Neural crest cell (in vitro differentiated cells): ENCODE measurements at regions not wholly inside any gene's neighbourhood (a gene's known extent, or its start where the extent isn't known, plus 50 kb on each side); places are given as distances from the start of the nearest gene placed in this dataset.
"Not testable (repeated sequence)": the region's sequence is repeated elsewhere in the genome, so short reads cannot be mapped to it uniquely, and the experiment has no call there.

ENCODE experiments used
- DNase-seq: peaks from one replicate; pipeline ENCODE4 v3.0.0; 2021; ENCODE audit warnings: low read depth, mixed read lengths, low spot score
- H3K27ac Mint-ChIP-seq: one replicate; pipeline ENCODE4 v1.8.0; 2021; ENCODE audit warnings: mild to moderate bottlenecking, mixed read lengths; ENCODE audit not compliant: unreplicated experiment
- H3K27me3 Mint-ChIP-seq: 2 replicates; pipeline ENCODE4 v1.8.0; 2021; ENCODE audit warnings: low read depth, mild to moderate bottlenecking, mixed read lengths
- H3K36me3 Mint-ChIP-seq: 2 replicates; pipeline ENCODE4 v1.8.0; 2021; ENCODE audit warnings: low read depth, mild to moderate bottlenecking, mixed read lengths
- H3K4me1 Mint-ChIP-seq: 2 replicates; pipeline ENCODE4 v1.8.0; 2021; ENCODE audit warnings: mixed read lengths
- H3K4me3 Mint-ChIP-seq: one replicate; pipeline ENCODE4 v1.8.0; 2021; ENCODE audit warnings: mild to moderate bottlenecking, mixed read lengths
- H3K9me3 Mint-ChIP-seq: 2 replicates; pipeline ENCODE4 v1.8.0; 2021; ENCODE audit warnings: mixed read lengths
- TF ChIP-seq, protein P1 (sequence below): fragments of 200-600 bp; sonication (generic); conservative IDR thresholded peaks from 2 replicates; pipeline ENCODE4 v1.5.0; 2021; ENCODE audit warnings: antibody characterized with exemption, mild to moderate bottlenecking

DNA sequence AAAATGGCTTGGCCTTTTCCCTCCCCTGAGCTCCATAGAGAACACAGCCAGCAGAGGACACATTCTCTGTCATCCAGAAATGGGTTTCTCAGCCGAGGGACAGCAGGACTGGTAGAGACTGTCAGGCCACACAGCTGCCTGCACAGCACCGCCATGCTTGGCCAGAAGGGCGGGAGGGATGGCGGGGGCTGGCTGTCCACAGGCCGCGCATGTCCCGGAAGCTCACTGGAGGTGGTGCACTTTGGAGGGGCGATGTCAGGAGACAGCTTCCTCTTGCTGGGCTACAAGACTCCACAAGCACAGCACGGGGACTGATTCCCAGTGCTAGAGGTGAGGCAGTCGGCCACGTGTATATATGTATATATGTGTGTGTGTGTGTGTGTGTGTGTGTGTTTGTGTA, 125.3 kb downstream of the GOLGA6L4 start:
- not testable (repeated sequence) for H3K36me3 Mint-ChIP-seq, H3K4me3 Mint-ChIP-seq, H3K4me1 Mint-ChIP-seq, H3K27ac Mint-ChIP-seq, H3K27me3 Mint-ChIP-seq, DNase-seq, H3K9me3 Mint-ChIP-seq

DNA sequence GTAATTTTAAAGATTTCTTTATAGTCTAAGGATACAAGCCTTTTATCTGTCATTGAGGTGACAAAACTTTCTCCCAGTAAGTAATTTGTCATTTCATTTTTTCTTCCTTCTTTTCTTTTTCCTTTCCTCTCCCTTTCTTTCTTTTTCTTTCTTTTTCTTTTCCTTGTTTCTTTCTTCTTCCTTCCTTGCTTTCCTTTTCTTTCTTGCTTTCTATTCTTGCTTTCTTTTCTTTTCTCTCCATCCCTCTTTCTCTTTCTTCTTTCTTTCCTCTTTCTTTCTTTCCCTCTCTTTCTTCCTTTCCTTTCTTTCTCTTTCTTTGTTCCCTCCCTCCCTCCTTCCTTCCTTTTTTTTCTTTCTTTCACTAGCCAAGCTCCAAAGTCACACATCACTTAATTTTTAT, 148.8 kb downstream of the GOLGA6L4 start:
- H3K4me1 Mint-ChIP-seq, DNase-seq, H3K27ac Mint-ChIP-seq, H3K9me3 Mint-ChIP-seq, H3K4me3 Mint-ChIP-seq, H3K36me3 Mint-ChIP-seq: not testable (repeated sequence)
- peaks cover 18% of the 10 kb centered on the region for H3K27me3 Mint-ChIP-seq

DNA sequence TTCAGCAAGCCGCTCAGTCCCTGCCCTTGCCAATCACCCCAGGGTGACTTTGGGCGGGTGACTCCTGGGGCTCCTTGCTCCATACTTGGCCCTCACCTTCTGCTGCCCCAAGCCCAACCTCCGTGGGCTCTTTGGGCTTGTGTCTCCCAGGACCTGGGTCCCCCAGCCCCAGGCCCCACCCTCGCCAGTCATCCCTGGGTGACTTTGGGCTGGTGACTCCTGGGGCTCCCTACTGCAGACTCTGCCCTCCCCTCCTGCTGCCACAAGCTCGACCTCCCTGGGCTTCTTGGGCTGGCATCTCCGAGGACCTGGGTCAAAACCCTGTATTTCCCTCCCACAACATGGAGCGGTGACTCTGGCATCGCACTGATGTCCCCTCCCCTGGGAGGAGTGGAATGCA, 151.5 kb downstream of the GOLGA6L4 start:
- no peak overlapping the region for H3K4me3 Mint-ChIP-seq
- no peaks in the 10 kb centered on the region for H3K36me3 Mint-ChIP-seq
- DNase-seq, result no peak
- H3K27me3 Mint-ChIP-seq, result peaks cover 23% of the 10 kb centered on the region
- H3K27ac Mint-ChIP-seq, result no peak overlapping the region
- TF ChIP-seq, protein P1, sequence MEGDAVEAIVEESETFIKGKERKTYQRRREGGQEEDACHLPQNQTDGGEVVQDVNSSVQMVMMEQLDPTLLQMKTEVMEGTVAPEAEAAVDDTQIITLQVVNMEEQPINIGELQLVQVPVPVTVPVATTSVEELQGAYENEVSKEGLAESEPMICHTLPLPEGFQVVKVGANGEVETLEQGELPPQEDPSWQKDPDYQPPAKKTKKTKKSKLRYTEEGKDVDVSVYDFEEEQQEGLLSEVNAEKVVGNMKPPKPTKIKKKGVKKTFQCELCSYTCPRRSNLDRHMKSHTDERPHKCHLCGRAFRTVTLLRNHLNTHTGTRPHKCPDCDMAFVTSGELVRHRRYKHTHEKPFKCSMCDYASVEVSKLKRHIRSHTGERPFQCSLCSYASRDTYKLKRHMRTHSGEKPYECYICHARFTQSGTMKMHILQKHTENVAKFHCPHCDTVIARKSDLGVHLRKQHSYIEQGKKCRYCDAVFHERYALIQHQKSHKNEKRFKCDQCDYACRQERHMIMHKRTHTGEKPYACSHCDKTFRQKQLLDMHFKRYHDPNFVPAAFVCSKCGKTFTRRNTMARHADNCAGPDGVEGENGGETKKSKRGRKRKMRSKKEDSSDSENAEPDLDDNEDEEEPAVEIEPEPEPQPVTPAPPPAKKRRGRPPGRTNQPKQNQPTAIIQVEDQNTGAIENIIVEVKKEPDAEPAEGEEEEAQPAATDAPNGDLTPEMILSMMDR, result no peak
- no peaks in the 10 kb centered on the region for H3K9me3 Mint-ChIP-seq
- peaks cover 9% of the 10 kb centered on the region for H3K4me1 Mint-ChIP-seq

DNA sequence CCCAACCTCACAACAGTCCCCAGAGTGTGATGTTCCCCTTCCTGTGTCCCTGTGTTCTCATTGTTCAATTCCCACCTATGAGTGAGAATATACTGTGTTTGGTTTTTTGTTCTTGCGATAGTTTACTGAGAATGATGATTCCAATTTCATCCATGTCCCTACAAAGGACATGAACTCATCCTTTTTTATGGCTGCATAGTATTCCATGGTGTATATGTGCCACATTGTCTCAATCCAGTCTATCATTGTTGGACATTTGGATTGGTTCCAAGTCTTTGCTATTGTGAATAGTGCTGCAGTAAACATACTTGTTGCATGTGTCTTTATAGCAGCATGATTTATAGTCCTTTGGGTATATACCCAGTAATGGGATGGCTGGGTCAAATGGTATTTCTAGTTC, 152.6 kb downstream of the GOLGA6L4 start:
- H3K36me3 Mint-ChIP-seq, H3K9me3 Mint-ChIP-seq, H3K4me1 Mint-ChIP-seq, DNase-seq, H3K27ac Mint-ChIP-seq, H3K4me3 Mint-ChIP-seq: not testable (repeated sequence)
- peaks cover 23% of the 10 kb centered on the region for H3K27me3 Mint-ChIP-seq

DNA sequence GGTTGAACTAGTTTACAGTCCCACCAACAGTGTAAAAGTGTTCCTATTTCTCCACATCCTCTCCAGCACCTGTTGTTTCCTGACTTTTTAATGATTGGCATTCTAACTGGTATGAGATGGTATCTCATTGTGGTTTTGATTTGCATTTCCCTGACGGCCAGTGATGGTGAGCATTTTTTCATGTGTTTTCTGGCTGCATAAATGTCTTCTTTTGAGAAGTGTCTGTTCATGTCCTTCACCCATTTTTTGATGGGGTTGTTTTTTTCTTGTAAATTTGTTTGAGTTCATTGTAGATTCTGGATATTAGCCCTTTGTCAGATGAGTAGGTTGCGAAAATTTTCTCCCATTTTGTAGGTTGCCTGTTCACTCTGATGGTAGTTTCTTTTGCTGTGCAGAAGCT, 153.1 kb downstream of the GOLGA6L4 start:
- peaks cover 23% of the 10 kb centered on the region for H3K27me3 Mint-ChIP-seq

DNA sequence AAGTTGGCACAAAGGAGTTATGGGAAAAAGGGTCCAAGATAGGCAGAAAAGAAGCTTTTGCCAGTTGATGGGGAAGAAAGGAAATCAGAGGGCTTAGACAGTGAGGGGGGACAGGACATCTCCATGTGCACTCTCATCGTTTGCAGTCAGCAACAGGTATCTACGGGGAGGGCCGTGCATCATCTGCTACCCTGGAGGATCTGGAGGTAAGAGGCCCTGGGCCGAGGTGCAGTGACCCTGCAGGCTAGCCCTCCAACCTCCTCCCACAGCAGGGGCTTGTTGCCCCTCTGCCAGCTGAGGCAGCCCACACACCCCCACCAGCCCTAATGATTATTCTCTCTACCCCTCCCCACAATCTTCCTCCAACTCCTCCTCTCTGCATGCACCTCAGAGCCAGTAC, 154.8 kb downstream of the GOLGA6L4 start:
- peaks cover 13% of the 10 kb centered on the region for H3K27me3 Mint-ChIP-seq
- not testable (repeated sequence) for H3K9me3 Mint-ChIP-seq, DNase-seq, H3K27ac Mint-ChIP-seq, H3K4me3 Mint-ChIP-seq, H3K4me1 Mint-ChIP-seq, H3K36me3 Mint-ChIP-seq

More for the DNA sequence above, 153.1 kb downstream of the GOLGA6L4 start:
- H3K9me3 Mint-ChIP-seq, H3K27ac Mint-ChIP-seq, H3K4me1 Mint-ChIP-seq, H3K36me3 Mint-ChIP-seq, DNase-seq, H3K4me3 Mint-ChIP-seq: not testable (repeated sequence)

DNA sequence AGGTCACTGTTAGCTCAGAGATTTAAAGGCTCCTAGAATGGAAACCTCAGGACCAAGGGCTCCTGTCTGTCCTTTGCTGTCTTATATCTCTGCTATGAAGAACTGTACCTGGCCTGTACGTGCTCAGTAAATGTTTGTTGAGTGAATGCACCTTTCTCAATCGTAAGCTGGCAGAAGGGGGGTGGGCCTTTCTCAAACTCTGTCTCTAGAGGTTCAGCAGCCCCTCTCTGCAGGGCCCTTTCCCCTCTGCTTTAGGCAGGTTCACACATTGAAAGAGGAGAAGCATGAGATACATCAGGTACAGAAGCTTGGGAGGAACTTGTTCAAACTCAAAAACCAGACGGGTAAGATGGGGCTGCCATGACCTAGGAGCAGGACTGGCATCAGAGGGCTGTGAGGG, 155.6 kb downstream of the GOLGA6L4 start:
- Mint-ChIP-seq H3K36me3 (no peaks in the 10 kb centered on the region), H3K27me3 (peaks cover 13% of the 10 kb centered on the region), H3K4me1 (peaks cover 9% of the 10 kb centered on the region), H3K9me3 (no peaks in the 10 kb centered on the region), H3K4me3 (no peak overlapping the region), H3K27ac (no peak overlapping the region)
- DNase-seq, result no peak
- TF ChIP-seq, protein P1, result no peak

DNA sequence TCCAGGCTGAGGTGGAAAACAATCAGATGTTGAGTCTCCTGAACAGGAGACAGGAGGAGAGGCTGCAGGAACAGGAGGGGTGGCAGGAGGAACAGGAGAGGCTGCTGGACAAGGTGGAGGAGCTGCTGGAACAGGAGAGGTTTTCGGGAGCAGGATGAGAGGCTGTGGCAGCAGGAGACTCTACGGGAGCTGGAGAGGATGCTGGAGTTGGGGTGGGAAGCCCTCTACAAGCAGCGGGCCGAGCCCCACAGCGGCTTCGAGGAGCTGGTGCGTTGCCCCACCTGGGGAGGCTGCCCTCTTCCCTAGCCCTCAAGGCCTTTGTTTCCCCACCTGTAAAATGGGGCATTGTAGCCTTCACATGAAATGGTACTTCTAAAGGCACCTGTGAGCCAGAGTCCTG, 156.4 kb downstream of the GOLGA6L4 start:
- H3K9me3 Mint-ChIP-seq, H3K27ac Mint-ChIP-seq, H3K4me1 Mint-ChIP-seq, DNase-seq, H3K36me3 Mint-ChIP-seq, H3K4me3 Mint-ChIP-seq: not testable (repeated sequence)
- H3K27me3 Mint-ChIP-seq, result peaks cover 13% of the 10 kb centered on the region

DNA sequence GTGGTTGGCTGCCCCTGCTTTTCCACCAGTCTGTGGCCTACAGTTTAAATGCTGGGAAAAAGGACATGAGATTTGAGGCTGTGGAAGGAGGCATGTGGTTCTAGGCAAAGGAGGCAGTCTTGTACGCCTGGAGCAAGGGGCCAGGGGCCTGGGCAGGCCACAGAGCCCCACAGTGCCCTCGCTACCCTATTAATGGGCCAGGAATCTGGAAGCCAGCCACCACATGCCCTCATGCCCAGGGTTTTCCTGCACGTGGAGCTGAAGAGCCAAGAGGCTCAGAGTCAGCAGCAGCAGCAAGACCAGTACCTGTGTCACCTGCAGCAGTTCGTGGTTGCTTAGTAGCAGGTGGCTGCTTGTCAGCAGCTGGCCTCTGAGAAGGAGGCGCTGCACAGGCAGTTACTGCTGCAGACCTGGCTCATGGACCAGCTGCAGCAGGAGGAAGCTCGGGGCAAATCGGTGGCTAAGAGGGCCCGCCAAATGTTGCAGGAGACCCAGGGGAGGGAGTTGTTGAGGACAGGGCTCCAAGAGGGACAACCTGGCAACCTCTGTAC, 157.9 kb downstream of the GOLGA6L4 start:
- H3K4me3 Mint-ChIP-seq, H3K27me3 Mint-ChIP-seq, H3K36me3 Mint-ChIP-seq, H3K27ac Mint-ChIP-seq, H3K4me1 Mint-ChIP-seq, DNase-seq, H3K9me3 Mint-ChIP-seq: not testable (repeated sequence)

DNA sequence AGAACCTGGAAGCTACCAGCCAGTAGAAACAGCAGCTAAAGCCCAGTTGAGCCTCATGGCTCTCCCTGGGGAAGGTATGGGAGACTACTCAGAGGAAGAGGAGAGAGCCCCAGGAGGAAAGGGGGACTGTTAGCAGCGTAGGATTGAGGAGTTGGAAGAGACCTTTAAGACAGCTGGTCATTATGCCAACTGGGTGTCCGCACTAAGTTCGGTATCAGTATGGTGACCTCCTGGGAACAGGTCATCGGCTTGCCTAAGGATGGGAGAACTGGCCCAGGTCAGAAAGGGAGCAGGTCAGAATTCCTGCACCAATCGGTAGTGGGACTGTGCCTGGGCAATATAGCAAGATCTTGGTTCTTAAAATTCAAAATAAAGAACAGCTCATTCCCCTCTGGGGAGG, 158.4 kb downstream of the GOLGA6L4 start:
- H3K27ac Mint-ChIP-seq, H3K4me1 Mint-ChIP-seq, DNase-seq, H3K9me3 Mint-ChIP-seq, H3K27me3 Mint-ChIP-seq, H3K36me3 Mint-ChIP-seq, H3K4me3 Mint-ChIP-seq: not testable (repeated sequence)

DNA sequence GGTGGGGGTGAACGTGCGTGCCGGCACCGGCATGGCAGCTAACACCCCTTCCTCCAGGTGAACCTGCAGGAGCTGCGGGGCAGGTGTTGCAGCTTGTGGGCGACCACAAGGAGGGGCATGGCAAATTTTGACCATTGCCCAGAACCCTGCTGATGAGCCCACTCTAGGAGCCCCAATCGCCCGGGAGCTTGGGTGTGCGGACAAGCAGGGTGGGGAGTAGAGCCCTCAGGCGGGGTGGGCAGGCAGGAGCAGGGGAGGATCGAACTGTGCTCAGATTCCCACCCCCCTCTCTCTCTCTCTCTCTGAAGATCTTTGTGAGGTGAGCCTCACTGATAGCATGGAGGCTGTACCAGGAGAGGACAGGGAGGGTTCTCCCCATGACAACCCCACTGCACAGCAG, 159.8 kb downstream of the GOLGA6L4 start:
- not testable (repeated sequence) for H3K4me1 Mint-ChIP-seq, H3K9me3 Mint-ChIP-seq, H3K36me3 Mint-ChIP-seq, DNase-seq, H3K27me3 Mint-ChIP-seq, H3K27ac Mint-ChIP-seq, H3K4me3 Mint-ChIP-seq

DNA sequence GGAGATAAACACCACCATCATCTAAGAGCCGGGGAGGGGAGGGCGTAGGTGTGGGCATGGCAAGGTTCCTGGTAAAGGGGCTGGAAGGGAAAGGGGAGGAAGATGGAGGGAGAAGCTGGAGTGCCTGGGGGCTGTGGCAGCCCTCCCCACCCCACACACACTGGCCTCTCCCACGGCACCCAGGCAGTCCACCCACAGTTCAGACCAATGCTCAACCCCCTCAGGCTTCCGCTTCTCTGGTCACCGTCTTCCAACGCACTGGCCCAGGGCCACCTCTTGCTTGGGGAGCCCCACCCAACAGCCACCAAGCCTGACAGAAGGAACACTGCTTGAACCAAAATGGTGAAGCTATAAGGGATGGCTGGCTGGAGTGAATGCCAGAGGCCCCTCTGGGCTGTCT, 160.3 kb downstream of the GOLGA6L4 start:
- not testable (repeated sequence) for DNase-seq, H3K9me3 Mint-ChIP-seq, H3K36me3 Mint-ChIP-seq, H3K4me3 Mint-ChIP-seq, H3K4me1 Mint-ChIP-seq, H3K27me3 Mint-ChIP-seq, H3K27ac Mint-ChIP-seq
